K562 (cell line): ENCODE measurements at regions not wholly inside any gene's neighbourhood (a gene's known extent, or its start where the extent isn't known, plus 50 kb on each side); places are given as distances from the start of the nearest gene placed in this dataset.

Experiments
- ATAC-seq: fragments of 200-7000 bp; cut with Tn5 transposase; 3 replicates; pipeline ENCODE4 v1.9.1; 2020; ENCODE audit warnings: moderate library complexity
- BruUV-seq: library from RNA; stranded (reverse); fragments of 400-500 nt; replicated peaks from 2 replicates; lab custom pipeline; 2021; lab: Mats Ljungman, UMichigan
- CTCF ChIA-PET: fragments of 300-600 bp; formaldehyde crosslinking; extraction: SDS; loops from one replicate; lab custom pipeline; 2021; ENCODE audit warnings: low intra/inter-chr PET ratio; lab: Yijun Ruan, JAX
- POLR2A ChIA-PET: fragments of 300-600, 350-650 bp; sonication (Branson Sonifier 250); formaldehyde crosslinking; extraction: SDS; loops from one replicate; lab custom pipeline; 2021; ENCODE audit warnings: antibody characterized with exemption, inconsistent platforms; lab: Yijun Ruan, JAX
- DNase-seq, 4 experiments: peaks; one replicate each; pipeline versions ENCODE4 v3.0.0 to v3.0.0-alpha.2; 2011 to 2018; ENCODE audit warnings: low spot score in 3 of 4, mixed read lengths in 3 of 4; ENCODE audit errors: extremely low read depth in 1 of 4
- FAIRE-seq: peaks from 2 replicates; lab custom pipeline; 2011; peaks lifted over from hg19 to GRCh38; lab: Jason Lieb, UNC
- H2AFZ ChIP-seq: 2 replicates; pipeline ENCODE4 v1.6.0; 2011; ENCODE audit warnings: low read depth, low read length, control low read depth, inconsistent platforms
- H3K27ac ChIP-seq: fragments of 200-600 bp; 3 replicates; pipeline ENCODE4 v1.8.0; 2011; ENCODE audit warnings: low read depth, mild to moderate bottlenecking, control low read depth, inconsistent platforms, low read length, moderate library complexity, mixed read lengths; ENCODE audit errors: extremely low read depth
- H3K27me3 ChIP-seq, 2 experiments: fragments of 300-600 bp in 1 of 2; 2 replicates in 1 of 2; 3 replicates in 1 of 2; pipeline versions ENCODE4 v1.6.0 to v1.8.0; 2011; ENCODE audit warnings: inconsistent platforms in 2 of 2, low read length in 2 of 2, mild to moderate bottlenecking in 1 of 2, mixed read lengths in 1 of 2, moderate library complexity in 1 of 2; ENCODE audit not compliant: control insufficient read depth in 2 of 2, insufficient read depth in 2 of 2
- H3K36me3 ChIP-seq: fragments of 300-600 bp; 3 replicates; pipeline ENCODE4 v1.8.0; 2011; ENCODE audit warnings: mild to moderate bottlenecking, low read length, inconsistent platforms; ENCODE audit not compliant: control insufficient read depth, insufficient read depth
- H3K4me1 ChIP-seq, 2 experiments: fragments of 200-600 bp in 1 of 2; replicated peaks in 1 of 2; 2 replicates in 1 of 2; 3 replicates in 1 of 2; pipeline versions ENCODE4 v1.5.1 to v1.8.0; 2011; ENCODE audit warnings: inconsistent platforms in 2 of 2, low read length in 2 of 2, mild to moderate bottlenecking in 1 of 2, mixed read lengths in 1 of 2, moderate library complexity in 1 of 2; ENCODE audit not compliant: control insufficient read depth in 2 of 2, insufficient read depth in 2 of 2
- H3K4me2 ChIP-seq: 2 replicates; pipeline ENCODE4 v1.6.1; 2011; ENCODE audit warnings: low read length, control low read depth, inconsistent platforms, mixed read lengths; ENCODE audit not compliant: insufficient read depth
- H3K4me3 ChIP-seq: fragments of 200-600 bp; sonication (generic), shearing (Covaris generic); 2 replicates; pipeline ENCODE4 v1.5.1; 2016; ENCODE audit warnings: control low read depth, inconsistent platforms
- H3K79me2 ChIP-seq: fragments of 200-600 bp; 3 replicates; pipeline ENCODE4 v1.8.0; 2011; ENCODE audit warnings: low read length, inconsistent platforms; ENCODE audit not compliant: control insufficient read depth, insufficient read depth
- H3K9ac ChIP-seq, 2 experiments: 2 replicates each; pipeline versions ENCODE4 v1.6.0 to v1.6.1; 2011; ENCODE audit warnings: low read depth in 2 of 2, low read length in 2 of 2, control low read depth in 1 of 2, inconsistent platforms in 1 of 2, mild to moderate bottlenecking in 1 of 2, mixed read lengths in 1 of 2; ENCODE audit not compliant: insufficient read depth in 1 of 2
- H3K9me1 ChIP-seq: one replicate; pipeline ENCODE4 v1.6.0; 2011; ENCODE audit warnings: inconsistent platforms, mild to moderate bottlenecking, low read length, moderate library complexity; ENCODE audit not compliant: control insufficient read depth, insufficient read depth
- H3K9me3 ChIP-seq: replicated peaks from 2 replicates; pipeline ENCODE4 v1.5.1; 2011; ENCODE audit warnings: low read depth, low read length, inconsistent platforms; ENCODE audit not compliant: control insufficient read depth, insufficient read depth
- H4K20me1 ChIP-seq: replicated peaks from 2 replicates; pipeline ENCODE4 v1.6.1; 2011; ENCODE audit warnings: low read length, inconsistent platforms, mixed read lengths; ENCODE audit not compliant: control insufficient read depth, insufficient read depth
- BCL6 ChIP-seq: fragments of 250-450 bp; sonication (Bioruptor Pico); IDR thresholded peaks from 2 replicates; pipeline ENCODE4 v1.4.0; 2020
- CHD4 ChIP-seq: fragments of 200-600 bp; sonication (generic); IDR thresholded peaks from 3 replicates; pipeline ENCODE4 v1.6.1; 2012; ENCODE audit warnings: low read depth, mild to moderate bottlenecking, mixed read lengths, low read length, inconsistent platforms; ENCODE audit not compliant: insufficient read depth, insufficient replicate concordance, poor library complexity, severe bottlenecking
- FOS ChIP-seq: IDR thresholded peaks from 3 replicates; pipeline ENCODE4 v1.6.1; 2011; ENCODE audit not compliant: insufficient read length; ENCODE audit errors: extremely low read depth
- HMGN3 ChIP-seq: IDR thresholded peaks from 2 replicates; pipeline ENCODE4 v1.6.1; 2011; ENCODE audit warnings: borderline replicate concordance, low read depth, mild to moderate bottlenecking, mixed read lengths, low read length; ENCODE audit not compliant: insufficient read length; ENCODE audit errors: extremely low read depth
- HNRNPK ChIP-seq: fragments of 200-400 bp; formaldehyde crosslinking; IDR thresholded peaks from one replicate; pipeline ENCODE4 v1.6.1; 2018; ENCODE audit warnings: mild to moderate bottlenecking, low read depth, low read length; ENCODE audit not compliant: poor library complexity, severe bottlenecking
- IRF2 ChIP-seq: sonication (generic); formaldehyde crosslinking; IDR thresholded peaks from 2 replicates; pipeline ENCODE4 v1.8.1; 2022; ENCODE audit warnings: mild to moderate bottlenecking, missing genetic modification reagents
- KAT8 ChIP-seq: fragments of 450-650 bp; IDR thresholded peaks from 2 replicates; pipeline ENCODE4 v1.6.1; 2016; ENCODE audit warnings: low read depth, mild to moderate bottlenecking
- MCM5 ChIP-seq: fragments of 450-650 bp; IDR thresholded peaks from 2 replicates; pipeline ENCODE4 v1.6.1; 2016; ENCODE audit warnings: low read depth
- MED1 ChIP-seq: sonication (generic); formaldehyde crosslinking; IDR thresholded peaks from 2 replicates; pipeline ENCODE4 v1.8.1; 2023; ENCODE audit warnings: missing genetic modification reagents, borderline replicate concordance
- MTF1 ChIP-seq: fragments of 250-450 bp; sonication (Bioruptor Pico); IDR thresholded peaks from 2 replicates; pipeline ENCODE4 v1.9.0; 2021; ENCODE audit warnings: moderate library complexity, mild to moderate bottlenecking, inconsistent platforms, borderline replicate concordance
- TAF9B ChIP-seq: fragments of 450-650 bp; IDR thresholded peaks from 2 replicates; pipeline ENCODE4 v1.6.1; 2018; ENCODE audit warnings: mild to moderate bottlenecking; ENCODE audit not compliant: partially characterized antibody
- ZNF445 ChIP-seq: fragments of 250-450 bp; sonication (Bioruptor Pico); IDR thresholded peaks from 2 replicates; pipeline ENCODE4 v1.4.0; 2020; ENCODE audit warnings: low read depth, mild to moderate bottlenecking, moderate library complexity
- ZNF586 ChIP-seq: fragments of 450-650 bp; formaldehyde crosslinking; conservative IDR thresholded peaks from 2 replicates; pipeline ENCODE4 v1.4.0; 2020; ENCODE audit warnings: mild to moderate bottlenecking, moderate library complexity
- ZNF696 ChIP-seq: fragments of 250-450 bp; sonication (Bioruptor Pico); conservative IDR thresholded peaks from 2 replicates; pipeline ENCODE4 v1.4.0; 2020; ENCODE audit warnings: mild to moderate bottlenecking, moderate library complexity
- WGBS: fragments of 100-300 bp; shearing (Covaris generic); methylation state at CpG from one replicate; pipeline ENCODE4 v1.1.6; 2016; ENCODE audit warnings: low coverage, mixed read lengths; ENCODE audit not compliant: insufficient coverage; ENCODE audit errors: missing lambda C conversion rate; 5-methylcytosine and 5-hydroxymethylcytosine counted together
- in situ Hi-C: fragments of 300-500 bp; cut with MboI; formaldehyde crosslinking; loops from 4 replicates; pipeline ENCODE4 v1.15.0; 2018; ENCODE audit warnings: inconsistent platforms, mixed read lengths
- intact Hi-C: fragments of 100-400 bp; cut with micrococcal nuclease; formaldehyde crosslinking; loops from 2 replicates; pipeline ENCODE4 v1.14.2; 2022
- TF ChIP-seq, protein P1 (sequence below): sonication (generic); formaldehyde crosslinking; IDR thresholded peaks from 2 replicates; pipeline ENCODE4 v1.8.0; 2022; ENCODE audit warnings: mild to moderate bottlenecking, missing genetic modification reagents

- H3K9ac ChIP-seq, result no peak overlapping the region
- no peak overlapping the region for H3K4me2 ChIP-seq
- CTCF ChIA-PET, result no interaction called here
- no peak overlapping the region for H2AFZ ChIP-seq
- POLR2A ChIA-PET, result interaction anchor here (0.8 kb wide), 1 partner anchor 697 kb away, joined by 3 read pairs; no protein-coding TSS in a partner anchor
- ATAC-seq (no peak), DNase-seq (no peak), FAIRE-seq (no peak)
- no peak for TF ChIP-seq FOS
- TF ChIP-seq ZNF696, result no peak
- TF ChIP-seq MTF1 (CRISPR knock-in tag), result no peak
- TF ChIP-seq BCL6 (CRISPR knock-in tag), result no peak
- no peak for TF ChIP-seq MCM5
- TF ChIP-seq MED1 (CRISPR knock-in tag), result no peak
- no peak for TF ChIP-seq ZNF445
- no peak for TF ChIP-seq TAF9B
- no peak for TF ChIP-seq ZNF586
- TF ChIP-seq HMGN3, result no peak
- no peak for TF ChIP-seq CHD4
- TF ChIP-seq, protein P1, sequence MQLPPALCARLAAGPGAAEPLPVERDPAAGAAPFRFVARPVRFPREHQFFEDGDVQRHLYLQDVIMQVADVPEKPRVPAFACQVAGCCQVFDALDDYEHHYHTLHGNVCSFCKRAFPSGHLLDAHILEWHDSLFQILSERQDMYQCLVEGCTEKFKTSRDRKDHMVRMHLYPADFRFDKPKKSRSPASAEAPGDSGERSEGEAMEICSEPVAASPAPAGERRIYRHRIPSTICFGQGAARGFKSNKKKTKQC (CRISPR knock-in tag), result no peak
- TF ChIP-seq KAT8, result no peak
- no peak for TF ChIP-seq HNRNPK
- TF ChIP-seq IRF2, result no peak
- H3K79me2 ChIP-seq, result no peaks in the 10 kb centered on the region
- in situ Hi-C loops, result no loop called here
- no peak overlapping the region for H3K27ac ChIP-seq
- intact Hi-C loops, result no loop called here
- no peaks in the 10 kb centered on the region for H3K27me3 ChIP-seq
- H3K9me1 ChIP-seq, result no peaks in the 10 kb centered on the region
- H4K20me1 ChIP-seq, result no peaks in the 10 kb centered on the region
- no peak overlapping the region for H3K4me3 ChIP-seq
- H3K4me1 ChIP-seq, result no peaks in the 10 kb centered on the region
- no peaks in the 10 kb centered on the region for H3K36me3 ChIP-seq
- no peaks in the 10 kb centered on the region; the same call in 1 of the 2 replicates for H3K9me3 ChIP-seq
- no TSS peak for BruUV-seq
- WGBS, result 0% methylated on average over 2 of the region's 2 CpGs
These were observed 442.4 kb upstream of the PLXNA2 start for GRCh38 chr1:208686592-208686991.
